Activated CD4-positive, alpha-beta T cell treated with anti-CD3 and anti-CD28 coated beads for 48 hours (primary cell): ENCODE measurements at regions not wholly inside any gene's neighbourhood (a gene's known extent, or its start where the extent isn't known, plus 50 kb on each side); places are given as distances from the start of the nearest gene placed in this dataset.

Experiments used
- DNase-seq: peaks from one replicate; pipeline ENCODE4 v3.0.0-alpha.2; 2020

DNA sequence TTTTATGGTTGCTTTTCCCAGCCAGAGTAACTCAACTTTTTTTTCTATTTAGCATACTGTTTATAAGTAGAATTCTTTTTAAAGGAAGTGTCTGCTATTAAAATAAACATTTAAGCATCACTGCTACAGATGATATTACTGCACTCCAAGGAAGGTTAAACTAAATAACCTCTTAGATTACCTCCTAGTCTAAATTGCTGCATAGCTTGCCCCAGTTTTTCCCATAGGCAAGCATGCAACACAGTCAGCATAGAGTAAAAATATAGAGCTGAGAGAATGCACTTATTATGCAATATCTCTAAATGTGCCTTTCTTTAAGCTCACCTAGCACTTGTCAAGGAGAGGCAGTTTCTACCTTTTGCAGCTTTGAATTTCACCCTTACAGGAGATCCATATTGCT, 1392.4 kb upstream of the CELF2 start:
- DNase-seq = no peak

- no peak for DNase-seq
These were observed 1383.2 kb upstream of the CELF2 start for GRCh38 chr10:9634466-9634865.

DNA sequence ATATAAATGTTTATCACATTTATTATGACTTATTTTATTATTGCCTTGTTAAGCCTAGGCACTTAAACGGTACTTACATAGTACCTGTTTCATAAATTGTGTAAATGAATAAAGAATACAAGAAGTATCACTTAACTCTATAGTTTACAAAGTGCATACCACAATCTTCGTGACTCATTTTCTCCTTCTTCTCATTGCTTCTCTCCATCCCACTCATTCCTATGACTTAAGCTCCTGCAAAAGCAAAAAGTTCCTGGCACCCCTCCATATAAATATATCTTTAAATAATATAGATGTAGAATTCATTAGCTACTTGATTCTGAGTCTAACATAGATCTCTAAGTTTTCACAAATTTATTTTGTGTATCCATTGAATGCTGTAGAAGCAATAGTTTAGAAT, 1382.0 kb upstream of the CELF2 start:
- no peak for DNase-seq

- no peak for DNase-seq
These were observed 1381.5 kb upstream of the CELF2 start for GRCh38 chr10:9636216-9636615.

GRCh38 chr10:9643782-9644181, 1373.9 kb upstream of the CELF2 start:
- DNase-seq = no peak

GRCh38 chr10:9645404-9645803, 1372.3 kb upstream of the CELF2 start:
- DNase-seq = no peak

- no peak for DNase-seq
These were observed 1371.6 kb upstream of the CELF2 start for GRCh38 chr10:9645928-9646600.

- no peak for DNase-seq
These were observed 1363.4 kb upstream of the CELF2 start for GRCh38 chr10:9654261-9654660.

GRCh38 chr10:9656386-9656785, 1361.3 kb upstream of the CELF2 start:
- no peak for DNase-seq

DNA sequence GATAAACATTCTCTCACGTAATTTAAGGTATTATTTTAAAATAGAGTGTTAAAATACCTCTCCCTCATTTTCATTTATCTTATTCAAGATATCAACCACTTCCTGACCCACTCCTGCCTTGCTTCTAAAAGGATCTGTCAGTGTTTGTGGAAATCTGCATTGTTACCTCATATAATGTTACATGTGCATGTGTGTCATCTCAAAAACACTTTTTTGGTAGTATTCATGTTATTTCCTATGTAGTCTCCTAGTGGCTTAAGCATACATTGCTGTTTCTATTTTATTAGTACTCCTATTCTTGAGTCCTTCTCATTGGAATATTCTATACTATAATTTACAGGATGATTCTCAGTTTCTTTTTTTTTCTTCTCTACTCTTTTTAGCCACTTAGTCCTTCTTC, 1360.7 kb upstream of the CELF2 start:
- no peak for DNase-seq

GRCh38 chr10:9657530-9657929, 1360.1 kb upstream of the CELF2 start:
- DNase-seq = no peak

DNA sequence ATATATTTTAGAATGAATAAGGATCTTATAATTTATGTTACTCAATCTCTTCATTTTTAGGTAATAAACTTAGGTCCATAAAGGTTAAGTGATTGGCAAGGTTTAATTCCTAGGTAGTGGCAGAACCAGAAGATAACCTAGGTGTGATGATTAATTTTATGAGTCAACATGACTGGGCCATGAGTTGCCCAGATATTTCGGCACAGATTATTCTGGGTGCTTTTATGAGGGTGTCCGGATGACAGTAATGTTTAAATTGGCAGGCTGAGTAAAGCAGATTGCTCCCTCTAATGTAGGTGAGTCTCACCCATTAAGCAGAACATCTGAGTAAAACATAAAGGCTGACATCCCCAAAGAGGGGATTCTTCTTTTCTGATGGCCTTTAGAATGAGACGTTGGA, 1349.3 kb upstream of the CELF2 start:
- DNase-seq = no peak

GRCh38 chr10:9670911-9671310, 1346.8 kb upstream of the CELF2 start:
- DNase-seq = no peak

DNA sequence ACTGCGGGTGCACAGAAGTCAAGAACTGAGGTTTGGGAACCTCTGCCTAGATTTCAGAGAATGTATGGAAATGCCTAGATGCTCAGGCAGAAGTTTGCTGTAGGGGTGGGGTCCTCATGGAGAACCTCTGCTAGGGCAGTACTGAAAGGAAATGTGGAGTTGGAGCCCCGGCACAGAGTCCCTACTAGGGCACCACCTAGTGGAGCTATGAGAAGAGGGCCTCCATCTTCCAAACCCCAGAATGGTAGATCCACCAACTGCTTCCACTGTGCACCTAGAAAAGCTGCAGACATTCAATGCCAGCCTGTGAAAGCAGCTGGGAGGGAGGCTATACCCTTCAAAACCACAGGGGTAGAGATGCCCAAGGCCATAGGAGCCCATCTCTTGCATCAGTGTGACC, 1336.0 kb upstream of the CELF2 start:
- DNase-seq = no peak

GRCh38 chr10:9682802-9683201, 1334.9 kb upstream of the CELF2 start:
- DNase-seq = no peak

DNA sequence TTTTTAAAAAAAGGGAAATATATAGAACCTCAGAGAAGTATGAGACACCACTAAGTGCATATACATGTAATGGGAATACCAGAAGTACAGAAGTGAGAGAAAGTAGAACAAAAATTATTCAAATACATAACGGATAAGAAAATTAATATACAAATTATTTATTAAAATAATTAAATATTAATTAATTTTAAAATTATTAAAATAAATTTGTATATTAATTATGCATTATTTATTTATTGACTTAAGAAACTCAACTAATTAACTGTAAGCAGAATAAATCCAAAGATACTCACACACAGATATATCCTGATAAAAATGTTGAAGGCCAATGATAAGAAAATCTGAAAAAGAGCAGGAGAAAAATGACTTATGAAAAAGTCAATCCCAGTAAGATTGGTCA, 1333.5 kb upstream of the CELF2 start:
- DNase-seq = no peak

- DNase-seq = no peak
These were observed 1332.1 kb upstream of the CELF2 start for GRCh38 chr10:9685596-9685995.

DNA sequence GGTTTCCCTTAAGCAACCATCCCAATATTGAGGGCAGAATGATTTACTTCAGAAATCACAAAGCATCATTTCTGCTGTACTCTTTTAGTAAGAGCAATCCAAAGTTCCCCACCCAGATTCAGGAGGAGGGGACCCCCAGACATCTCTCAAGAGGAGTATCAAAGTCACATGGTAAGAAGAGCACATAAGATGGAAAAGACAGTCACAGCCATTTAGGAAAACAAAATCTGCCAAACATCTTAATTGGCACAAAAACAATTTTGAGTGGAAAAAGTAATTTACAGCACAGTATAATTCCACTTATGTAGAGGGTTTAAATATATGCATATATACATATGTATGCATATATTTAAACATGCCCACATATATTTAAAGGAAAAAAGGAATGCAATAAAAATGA, 1329.0 kb upstream of the CELF2 start:
- no peak for DNase-seq

DNA sequence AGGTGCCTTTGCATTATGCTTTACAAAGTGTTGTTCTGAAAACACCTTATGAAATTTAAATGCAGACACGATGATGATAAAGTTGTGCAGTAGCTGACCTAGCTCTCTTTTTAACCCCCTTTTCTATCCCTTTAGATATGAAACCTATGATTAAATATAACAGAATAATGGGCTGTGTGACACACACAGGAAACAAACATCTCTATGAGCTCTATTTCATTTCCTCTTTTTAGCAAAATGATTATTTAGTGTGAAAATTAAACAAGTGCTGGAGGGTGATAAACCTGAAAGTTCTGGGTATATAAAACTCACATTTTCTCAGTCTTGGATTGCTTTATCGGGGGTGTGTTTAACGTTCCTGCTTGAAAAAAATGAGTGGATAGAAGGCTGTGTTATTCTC, 1310.5 kb upstream of the CELF2 start:
- no peak for DNase-seq

DNA sequence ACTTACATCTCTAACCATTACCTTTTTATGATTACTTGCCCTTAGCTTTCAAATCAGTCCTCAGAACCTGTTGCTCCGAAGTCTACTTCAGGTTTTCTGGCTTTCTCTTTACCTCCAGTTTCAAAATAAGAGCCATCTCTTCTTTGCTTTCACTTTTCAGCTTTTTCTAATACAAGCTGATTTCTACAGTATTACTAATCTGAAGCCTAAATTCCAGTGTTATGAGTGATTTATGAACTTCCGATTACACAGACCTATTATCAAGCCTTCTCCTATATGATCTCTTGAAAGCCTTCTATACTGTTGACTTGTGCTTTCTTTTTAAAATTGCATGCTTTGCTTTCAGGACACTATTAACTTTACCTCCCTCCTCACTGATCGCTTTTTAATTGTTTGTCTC, 1307.8 kb upstream of the CELF2 start:
- no peak for DNase-seq

- no peak for DNase-seq
These were observed 1305.3 kb upstream of the CELF2 start for GRCh38 chr10:9712393-9712792.

- DNase-seq = no peak
These were observed 1298.4 kb upstream of the CELF2 start for GRCh38 chr10:9719246-9719645.

DNA sequence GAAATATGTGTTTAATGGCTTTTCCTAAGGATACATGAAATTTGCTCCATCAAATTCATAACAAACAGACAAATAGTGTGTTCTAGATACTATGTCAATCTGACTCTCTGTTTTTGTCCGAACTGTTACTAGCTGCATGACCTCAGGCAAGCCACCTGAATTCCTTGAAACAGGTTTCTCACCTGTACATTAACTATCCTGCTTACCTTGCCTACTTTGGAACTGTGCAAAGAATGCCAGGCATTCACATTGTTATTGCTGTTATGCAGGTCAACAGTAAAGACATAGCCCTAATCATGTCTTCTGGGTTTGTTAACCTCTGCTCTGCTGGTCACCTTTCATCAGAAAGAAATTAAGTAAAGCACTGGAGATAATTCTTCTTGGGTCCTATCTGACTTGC, 1283.9 kb upstream of the CELF2 start:
- no peak for DNase-seq

DNA sequence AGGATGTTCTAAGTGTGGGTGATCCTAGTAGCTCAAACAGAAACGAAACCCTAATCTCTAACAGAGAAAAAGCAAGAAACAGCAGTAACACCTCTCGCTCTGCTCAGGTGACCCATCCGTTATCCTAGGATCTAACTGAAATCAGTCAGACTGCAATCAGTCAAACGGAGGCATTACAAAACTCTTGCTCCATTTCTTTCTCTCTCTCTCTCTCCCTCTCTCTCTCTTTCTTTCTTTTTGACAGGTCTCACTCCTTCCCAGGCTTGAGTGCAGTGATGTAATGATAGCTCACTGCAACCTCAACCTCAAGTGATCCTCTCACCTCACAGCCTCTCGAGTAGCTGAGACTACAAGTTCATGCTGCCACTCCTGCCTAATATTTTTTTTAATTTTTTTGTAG, 1283.5 kb upstream of the CELF2 start:
- DNase-seq = no peak

DNA sequence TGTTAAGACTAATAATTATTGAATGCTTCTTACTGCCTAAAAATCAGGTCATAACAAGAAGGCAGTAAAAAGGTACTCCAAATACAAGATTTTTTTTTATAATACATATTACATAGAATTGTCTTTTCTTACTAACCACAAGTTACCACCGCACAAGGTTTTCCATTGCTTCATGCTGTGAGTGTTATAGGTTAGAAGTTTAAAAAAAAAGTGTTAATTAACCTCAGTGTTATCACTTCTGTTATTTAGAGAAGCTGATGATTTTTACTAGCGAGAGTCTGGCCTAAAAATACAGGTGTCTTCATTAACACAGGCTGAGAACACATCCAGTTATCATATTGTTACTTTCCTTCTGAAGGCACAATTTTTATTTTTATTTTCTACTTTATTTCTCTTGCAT, 1281.9 kb upstream of the CELF2 start:
- DNase-seq = no peak

GRCh38 chr10:9743639-9744038, 1274.0 kb upstream of the CELF2 start:
- no peak for DNase-seq
